ENCODE measurements at regions not wholly inside any gene's neighbourhood (a gene's known extent, or its start where the extent isn't known, plus 50 kb on each side); places are given as distances from the start of the nearest gene placed in this dataset.
"Not testable (repeated sequence)": the region's sequence is repeated elsewhere in the genome, so short reads cannot be mapped to it uniquely, and the experiment has no call there.

DNA sequence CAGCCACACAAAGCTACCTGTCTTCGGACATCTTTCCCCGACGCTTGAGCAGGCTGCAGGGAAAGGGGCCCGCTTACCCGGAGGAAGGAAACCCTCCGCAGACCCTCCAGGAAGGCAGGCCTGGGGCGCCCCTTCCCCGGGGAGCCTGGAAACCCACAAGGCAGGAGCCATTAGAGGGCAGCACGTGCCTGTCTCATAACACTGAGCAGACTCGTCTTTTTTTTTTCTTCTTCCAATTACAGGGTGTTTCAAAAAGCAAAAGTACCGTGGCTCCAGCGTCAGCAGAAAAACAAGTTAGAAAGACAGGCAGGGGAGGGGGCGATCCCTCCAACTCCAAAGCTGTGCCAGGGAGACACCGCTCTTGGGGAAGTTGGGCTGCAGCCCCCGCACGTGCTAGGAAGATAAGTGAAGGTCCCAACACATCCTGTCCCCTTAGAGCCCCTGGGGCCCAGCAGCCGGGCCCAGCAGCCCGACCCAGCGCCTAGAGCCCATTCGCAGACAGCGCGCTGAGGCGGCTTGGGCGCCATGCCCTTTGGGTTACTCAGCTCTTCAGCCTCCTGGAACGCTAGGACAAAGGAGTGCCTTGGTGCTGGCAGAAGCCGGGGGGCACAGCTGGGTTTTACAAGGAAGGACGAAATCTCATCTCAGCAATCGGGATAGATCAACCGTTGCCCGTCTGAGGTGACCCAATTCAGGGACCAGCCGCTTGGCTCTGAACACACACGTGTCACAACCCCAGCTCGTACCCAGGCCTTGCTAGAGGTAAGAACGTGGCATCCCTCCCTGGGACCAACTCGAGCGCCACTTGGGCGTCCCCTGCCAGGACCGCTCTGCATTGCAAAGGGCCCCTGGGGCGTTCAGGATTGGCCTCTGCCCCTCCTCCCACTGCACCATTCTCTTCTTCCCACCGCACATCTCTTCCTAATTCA, 136.3 kb downstream of the LY86 start:
- DNase-seq (ENCODE audit: low read depth): no peak

DNA sequence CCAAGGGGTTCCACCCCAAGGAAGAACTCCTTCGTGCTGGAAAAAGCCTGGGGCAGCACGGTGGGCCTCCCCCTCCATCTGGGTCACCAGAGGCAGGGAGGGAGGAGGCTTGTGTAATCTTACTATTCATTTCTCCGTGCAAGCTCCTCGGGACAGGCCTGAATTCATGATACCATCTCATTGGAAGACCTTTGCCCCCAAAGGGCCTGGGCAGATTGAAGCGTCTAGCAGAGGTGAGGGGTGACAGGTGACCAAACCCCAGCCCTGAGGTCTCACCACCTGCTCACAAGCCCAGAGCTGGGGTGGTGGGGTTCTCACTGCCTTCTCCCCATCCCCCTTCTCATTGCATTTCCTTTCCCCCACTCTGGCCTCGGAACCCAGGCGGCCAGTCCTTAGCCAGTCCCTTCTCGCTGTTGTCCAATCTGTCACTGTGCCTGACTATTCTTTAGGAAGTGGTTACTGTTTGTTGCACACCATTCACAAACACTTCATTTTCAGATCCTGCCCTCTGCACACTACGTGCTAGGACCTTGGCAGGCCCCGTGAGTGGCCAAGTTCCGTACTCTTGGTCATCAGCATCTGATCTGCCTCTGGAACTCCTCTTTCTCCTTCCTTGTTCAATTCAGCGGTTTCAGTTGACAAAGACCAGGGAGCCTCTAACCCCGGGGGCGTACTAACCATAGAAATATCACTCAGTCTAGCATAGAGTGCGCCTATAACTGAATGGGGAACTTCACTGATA, 137.1 kb downstream of the LY86 start:
- no peak for DNase-seq (ENCODE audit: low read depth)

GRCh38 chr6:6728169-6728941, 139.8 kb downstream of the LY86 start:
- no peak for DNase-seq (ENCODE audit: low read depth)

DNA sequence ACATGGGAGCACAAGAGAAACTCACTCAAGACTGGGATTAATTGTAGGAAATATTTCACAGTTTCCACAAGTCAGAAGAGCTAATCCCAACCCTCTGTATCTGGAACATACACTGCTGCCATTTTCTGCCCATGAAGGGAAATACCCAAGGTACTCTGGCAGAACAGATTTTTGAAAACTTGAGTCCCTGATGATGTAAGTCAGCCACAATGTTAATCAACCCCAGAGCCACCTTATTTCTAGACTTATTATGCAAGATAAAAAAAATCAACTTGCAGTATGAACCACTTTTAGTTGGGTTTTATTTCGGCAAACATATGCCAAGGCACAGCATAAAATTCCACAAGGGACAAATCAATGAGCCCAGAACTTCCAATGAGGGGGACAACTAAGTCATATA, 141.5 kb downstream of the LY86 start:
- DNase-seq (ENCODE audit: low read depth): no peak

DNA sequence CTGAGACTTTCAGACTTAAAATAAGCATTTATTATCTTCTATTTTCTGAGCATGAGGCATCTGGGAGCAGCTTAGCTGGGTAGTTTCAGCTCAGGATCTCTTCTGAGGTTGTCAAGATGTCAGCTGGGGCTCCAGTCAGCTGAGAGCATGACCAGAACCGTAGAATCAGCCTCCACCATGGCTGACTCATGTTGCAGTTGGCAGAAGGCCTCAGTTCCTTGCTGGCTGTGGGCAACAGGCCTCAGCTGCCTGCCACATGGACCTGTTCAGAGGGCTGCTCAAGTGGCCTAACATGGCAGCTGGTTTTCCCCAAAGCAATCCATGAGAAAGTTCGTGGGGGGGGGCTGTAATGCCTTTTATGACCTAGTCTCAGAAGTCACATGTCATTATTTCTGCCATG, 142.3 kb downstream of the LY86 start:
- DNase-seq (ENCODE audit: low read depth): no peak

GRCh38 chr6:6734479-6735465, 146.3 kb downstream of the LY86 start:
- no peak for DNase-seq (ENCODE audit: low read depth)

DNA sequence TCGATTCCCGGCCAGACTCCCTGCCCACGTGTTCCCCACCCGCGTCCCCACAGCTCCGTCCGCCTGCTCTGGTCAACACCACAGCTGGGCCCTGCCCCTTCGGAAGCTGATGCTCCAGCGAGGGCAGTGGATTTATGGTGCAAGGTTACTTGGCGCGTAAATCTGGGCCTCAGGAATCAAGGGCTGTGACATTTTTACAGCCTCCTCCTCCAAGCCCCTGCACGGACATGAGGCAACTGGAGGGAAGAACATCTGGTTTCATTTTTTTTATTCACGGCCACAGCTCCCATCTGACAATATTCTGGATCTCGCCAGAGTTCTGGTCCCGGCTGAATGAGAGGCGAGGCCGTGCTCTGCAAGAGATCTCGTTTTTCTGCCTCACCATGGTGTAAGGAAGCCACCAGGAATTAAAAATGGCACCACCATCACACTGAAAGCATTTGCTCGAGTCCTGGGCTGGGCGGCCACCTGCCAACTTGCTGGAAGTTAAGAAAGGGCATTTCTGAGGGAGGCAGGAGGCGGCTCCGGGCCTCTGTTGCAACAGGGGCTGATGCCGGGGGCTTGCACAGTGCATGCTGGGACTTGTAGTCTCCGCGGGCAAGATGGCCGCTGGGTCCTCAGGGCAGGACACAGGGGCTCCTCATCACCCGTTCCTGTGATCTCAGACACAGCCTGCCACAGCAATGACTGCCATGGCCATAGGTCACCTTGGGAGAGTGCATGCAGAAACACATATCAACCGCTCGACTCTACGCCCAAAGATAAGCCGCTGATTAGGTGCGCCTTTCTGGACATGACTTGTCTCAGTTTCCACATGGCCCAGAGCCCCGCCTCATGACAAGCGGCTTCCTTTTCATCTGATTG, 148.5 kb downstream of the LY86 start:
- no peak for DNase-seq (ENCODE audit: low read depth)

DNA sequence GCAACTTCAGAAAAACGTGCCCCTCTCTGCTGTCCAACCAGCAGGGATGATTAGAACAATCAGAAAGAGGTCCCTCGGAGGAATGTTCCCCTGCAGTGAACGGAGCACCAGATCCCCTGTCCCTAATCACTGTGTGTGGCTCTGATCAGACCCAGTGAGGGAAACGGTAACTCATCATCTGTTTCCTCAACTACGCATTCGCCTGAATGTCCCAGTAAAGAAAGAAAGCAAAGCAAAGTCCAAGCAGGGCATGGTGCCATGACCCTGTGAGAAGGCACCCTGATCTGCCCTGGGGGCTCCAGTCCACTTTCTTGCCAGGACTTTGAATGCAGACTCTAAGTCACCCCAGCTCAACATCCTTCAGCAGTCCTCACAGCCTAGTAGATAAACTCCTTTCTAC, 149.2 kb downstream of the LY86 start:
- DNase-seq (ENCODE audit: low read depth): no peak

DNA sequence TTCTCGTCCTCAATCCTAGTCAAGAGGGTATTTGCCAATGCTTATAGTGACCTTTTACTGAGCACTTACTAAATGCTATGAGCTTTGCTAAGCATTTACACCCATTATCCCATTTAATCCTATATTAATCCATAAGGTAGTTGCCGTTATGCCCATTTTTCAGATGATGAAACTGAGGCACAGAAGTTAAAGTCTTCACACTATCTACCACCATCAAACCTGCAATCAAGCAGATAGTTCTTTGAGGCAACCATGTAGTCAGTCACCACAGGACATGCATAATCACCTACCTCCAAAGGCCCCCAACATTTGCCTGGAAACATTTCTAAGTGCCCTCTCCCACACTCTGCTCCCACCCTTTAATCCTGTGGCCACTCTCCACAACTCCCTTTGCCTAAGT, 149.6 kb downstream of the LY86 start:
- no peak for DNase-seq (ENCODE audit: low read depth)

DNA sequence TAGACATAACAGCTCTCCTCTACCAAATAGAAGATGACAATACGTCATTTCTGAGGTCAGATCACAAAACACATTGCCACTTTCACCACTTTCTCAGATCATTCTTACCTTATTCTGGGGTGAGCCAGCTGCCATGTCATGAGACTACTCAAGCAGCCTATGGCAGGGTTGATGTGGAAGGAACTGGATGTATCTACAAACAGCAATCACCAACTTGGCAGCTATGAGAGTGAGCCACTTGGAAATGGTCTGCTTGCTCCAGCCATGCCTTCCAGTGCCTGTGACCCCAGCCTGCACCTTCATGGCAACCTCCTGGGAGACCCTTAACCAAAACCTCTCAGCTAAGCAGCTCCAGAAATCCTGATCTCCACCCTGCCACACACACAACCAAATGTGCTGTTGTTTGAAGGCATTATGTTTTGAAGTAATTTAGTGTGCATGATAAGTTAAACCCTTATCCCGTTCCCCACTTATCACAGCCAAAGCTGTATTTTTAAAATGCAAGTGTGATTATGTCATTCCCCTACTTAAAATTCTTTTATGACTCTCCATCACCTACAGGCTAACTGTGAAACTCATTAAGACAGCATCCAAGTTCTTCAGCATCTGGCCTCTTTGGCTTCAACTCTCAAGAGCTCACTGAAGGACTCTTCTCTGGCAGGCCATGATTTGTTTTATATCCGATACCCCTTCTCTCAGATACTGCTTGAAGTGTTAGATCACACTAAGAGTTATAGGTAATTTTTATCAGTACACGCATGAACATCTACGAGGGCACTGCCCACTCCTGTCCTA, 150.6 kb downstream of the LY86 start:
- DNase-seq (ENCODE audit: low read depth): no peak

DNA sequence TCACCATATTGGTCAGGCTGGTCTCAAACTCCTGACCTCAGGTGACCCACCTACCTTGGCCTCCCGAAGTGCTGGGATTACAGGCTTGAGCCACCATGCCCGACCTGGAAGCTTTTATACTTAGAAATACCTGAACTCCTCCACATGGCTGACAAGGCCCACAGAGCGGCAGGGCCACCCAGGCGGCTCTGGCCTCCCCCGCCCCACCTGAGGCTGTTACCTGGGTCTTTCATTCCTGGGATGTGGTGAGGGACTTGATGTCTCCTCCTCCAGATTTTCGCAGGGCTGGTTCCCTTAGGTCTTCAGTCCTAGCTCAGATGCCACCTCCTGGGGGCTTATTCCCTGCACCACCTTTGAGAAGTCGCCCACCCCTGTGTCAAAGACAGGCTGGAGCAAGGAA, 152.1 kb downstream of the LY86 start:
- DNase-seq (ENCODE audit: low read depth): no peak

GRCh38 chr6:6741264-6741663, 152.7 kb downstream of the LY86 start:
- DNase-seq (ENCODE audit: low read depth): no peak

- DNase-seq (ENCODE audit: low read depth): no peak
Observed at GRCh38 chr6:6742535-6742934, 154.0 kb downstream of the LY86 start.

DNA sequence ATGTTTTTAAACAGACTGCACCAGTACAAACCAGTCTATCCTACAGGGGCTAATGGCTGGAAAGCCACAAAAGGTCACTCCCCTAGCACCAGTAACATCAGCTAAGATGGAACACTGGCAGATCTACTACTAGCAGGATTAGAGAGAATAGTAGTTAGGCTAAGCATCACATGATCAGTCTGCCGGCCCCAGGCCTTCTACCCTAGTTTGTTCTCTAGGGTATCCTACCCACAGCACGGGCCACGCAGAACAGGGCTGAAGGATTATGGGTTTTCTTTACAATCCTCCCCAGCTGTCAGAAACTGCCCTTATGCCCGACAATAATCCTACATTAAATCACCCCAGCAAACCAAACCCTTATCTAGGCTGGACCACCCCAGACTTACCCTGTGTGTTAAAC, 156.0 kb downstream of the LY86 start:
- no peak for DNase-seq (ENCODE audit: low read depth)

DNA sequence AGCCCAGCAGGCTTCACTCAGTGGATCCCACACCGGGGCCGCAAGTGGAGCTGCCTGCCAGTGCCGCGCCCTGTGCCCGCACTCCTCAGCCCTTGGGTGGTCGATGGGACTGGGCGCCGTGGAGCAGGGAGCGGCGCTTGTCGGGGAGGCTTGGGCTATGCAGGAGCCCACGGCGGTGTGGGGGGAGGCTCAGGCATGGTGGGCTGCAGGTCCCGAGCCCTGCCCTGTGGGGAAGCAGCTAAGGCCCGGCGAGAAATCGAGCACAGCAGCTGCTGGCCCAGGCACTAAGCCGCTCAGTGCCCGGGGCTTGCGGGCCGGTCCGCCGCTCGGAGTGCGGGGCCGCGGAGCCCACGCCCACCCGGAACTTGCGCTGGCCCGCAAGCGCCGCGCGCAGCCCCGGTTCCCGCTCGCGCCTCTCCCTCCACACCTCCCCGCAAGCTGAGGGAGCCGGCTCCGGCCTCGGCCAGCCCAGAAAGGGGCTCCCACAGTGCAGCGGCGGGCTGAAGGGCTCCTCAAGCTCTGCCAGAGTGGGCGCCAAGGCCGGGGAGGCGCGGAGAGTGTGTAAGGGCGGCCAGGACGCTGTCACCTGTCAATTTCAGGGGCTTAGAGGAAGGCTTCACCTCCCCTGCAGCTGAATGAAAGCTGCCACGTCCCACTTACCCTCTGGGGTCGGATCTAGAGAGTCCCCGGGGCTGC, 157.3 kb downstream of the LY86 start:
- DNase-seq (ENCODE audit: low read depth): not testable (repeated sequence)

DNA sequence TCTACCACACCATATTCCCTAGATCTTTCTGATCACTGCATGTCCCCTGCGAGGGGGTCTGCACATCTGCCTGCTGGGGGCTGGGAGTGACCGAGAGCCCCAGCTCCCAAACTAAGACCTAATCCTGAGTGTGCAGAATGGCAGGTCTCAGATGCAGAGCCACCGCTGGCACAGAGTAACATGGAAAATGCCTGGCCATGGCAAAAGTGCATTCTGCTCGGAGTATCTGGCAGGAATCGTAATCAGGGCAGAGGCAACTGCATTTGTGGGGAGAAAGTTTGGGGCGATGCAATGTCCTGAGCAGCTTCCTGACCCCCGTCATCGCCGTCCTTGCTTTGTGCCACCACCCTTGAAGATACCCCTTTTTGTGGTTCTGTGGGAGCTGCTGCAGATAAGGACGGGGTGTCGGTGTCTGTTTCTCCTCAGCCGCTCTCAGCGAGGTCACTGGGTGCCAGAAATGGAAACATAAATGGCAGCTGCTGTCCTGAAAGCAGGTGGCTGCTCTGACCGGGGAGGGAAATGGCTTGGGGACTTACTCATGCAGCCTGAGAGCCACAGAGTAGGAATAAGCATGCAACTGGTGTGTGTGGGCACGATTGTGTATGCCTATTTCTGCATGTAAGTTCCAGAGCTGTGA, 157.9 kb downstream of the LY86 start:
- no peak for DNase-seq (ENCODE audit: low read depth)

- no peak for DNase-seq (ENCODE audit: low read depth)
Observed at GRCh38 chr6:6746970-6747338, 158.4 kb downstream of the LY86 start.

GRCh38 chr6:6747371-6747770, 158.9 kb downstream of the LY86 start:
- DNase-seq (ENCODE audit: low read depth): no peak

- no peak for DNase-seq (ENCODE audit: low read depth)
Observed at GRCh38 chr6:6748001-6748400, 159.5 kb downstream of the LY86 start.

Measured in stimulated activated CD8-positive, alpha-beta memory T cell treated with anti-CD3 and anti-CD28 coated beads, Interleukin-15, amount 100 ng/mL, for 24 hours (primary cell).